Activated T-cell treated with anti-CD3 and anti-CD28 coated beads, Interleukin-2, amount 50 U/mL, for 72 hours (primary cell): ENCODE measurements at regions not wholly inside any gene's neighbourhood (a gene's known extent, or its start where the extent isn't known, plus 50 kb on each side); places are given as distances from the start of the nearest gene placed in this dataset.

Source experiments
- ATAC-seq, 2 donors: fragments of 150-1000 bp; cut with Tn5 transposase; replicated peaks in 1 of 2; 2 replicates each; pipeline ENCODE4 v1.10.0; 2021; ENCODE audit warnings: moderate library complexity in 2 of 2, mild to moderate bottlenecking in 1 of 2
- DNase-seq, 2 donors: peaks; one replicate each; pipeline ENCODE4 v3.0.0; 2021 to 2022; ENCODE audit warnings: mixed read lengths in 1 of 2
- H3K27ac Mint-ChIP-seq: one replicate; pipeline ENCODE4 v1.8.0; 2022; ENCODE audit warnings: mild to moderate bottlenecking, moderate library complexity, mixed read lengths
- H3K27me3 Mint-ChIP-seq: one replicate; pipeline ENCODE4 v1.8.0; 2022; ENCODE audit warnings: low read depth, mixed read lengths
- H3K36me3 Mint-ChIP-seq, 2 donors: one replicate each; pipeline ENCODE4 v1.8.0; 2022; ENCODE audit warnings: mixed read lengths in 2 of 2, mild to moderate bottlenecking in 1 of 2; ENCODE audit not compliant: insufficient read depth in 2 of 2
- H3K4me1 Mint-ChIP-seq: one replicate; pipeline ENCODE4 v1.8.0; 2022; ENCODE audit warnings: low read depth, mixed read lengths
- H3K4me3 Mint-ChIP-seq, 2 donors: one replicate each; pipeline ENCODE4 v1.8.0; 2022; ENCODE audit warnings: mild to moderate bottlenecking in 2 of 2, mixed read lengths in 2 of 2, moderate library complexity in 2 of 2
- H3K9me3 Mint-ChIP-seq, 2 donors: one replicate each; pipeline ENCODE4 v1.8.0; 2022; ENCODE audit warnings: mixed read lengths in 2 of 2

DNA sequence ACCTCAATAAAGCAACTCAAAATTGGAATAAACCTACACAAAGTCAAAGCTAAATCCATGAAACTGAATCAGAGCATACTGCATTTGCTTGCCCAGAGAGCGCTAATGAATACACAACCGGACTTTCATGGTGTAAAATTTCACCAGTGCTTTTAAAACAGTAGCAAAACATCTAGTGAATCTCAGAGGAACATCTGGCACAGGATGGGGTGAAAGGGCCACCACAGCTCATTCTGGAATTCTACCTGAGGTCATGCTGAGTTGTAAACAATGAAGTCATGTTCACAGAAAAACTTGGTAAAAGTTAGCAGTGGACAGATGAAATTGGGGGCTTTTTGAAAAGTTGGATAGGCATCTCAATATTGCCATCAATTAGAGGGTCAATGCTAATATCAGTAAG lies 125.6 kb upstream of the STXBP5 start:
- no peak for DNase-seq
- Mint-ChIP-seq H3K27me3 (no peaks in the 10 kb centered on the region), H3K4me1 (no peaks in the 10 kb centered on the region), H3K27ac (no peak overlapping the region), H3K36me3 (no peaks in the 10 kb centered on the region), H3K9me3 (no peaks in the 10 kb centered on the region), H3K4me3 (no peak overlapping the region)
- ATAC-seq, result no peak

GRCh38 chr6:147080225-147080624 lies 124.0 kb upstream of the STXBP5 start:
- Mint-ChIP-seq H3K27ac (no peak overlapping the region), H3K27me3 (no peaks in the 10 kb centered on the region), H3K9me3 (no peaks in the 10 kb centered on the region), H3K4me1 (peaks cover 5% of the 10 kb centered on the region), H3K4me3 (no peak overlapping the region), H3K36me3 (no peaks in the 10 kb centered on the region)
- ATAC-seq (no peak), DNase-seq (no peak)

GRCh38 chr6:147081076-147081609 lies 123.1 kb upstream of the STXBP5 start:
- no peaks in the 10 kb centered on the region for H3K9me3 Mint-ChIP-seq
- ATAC-seq, result no peak

DNA sequence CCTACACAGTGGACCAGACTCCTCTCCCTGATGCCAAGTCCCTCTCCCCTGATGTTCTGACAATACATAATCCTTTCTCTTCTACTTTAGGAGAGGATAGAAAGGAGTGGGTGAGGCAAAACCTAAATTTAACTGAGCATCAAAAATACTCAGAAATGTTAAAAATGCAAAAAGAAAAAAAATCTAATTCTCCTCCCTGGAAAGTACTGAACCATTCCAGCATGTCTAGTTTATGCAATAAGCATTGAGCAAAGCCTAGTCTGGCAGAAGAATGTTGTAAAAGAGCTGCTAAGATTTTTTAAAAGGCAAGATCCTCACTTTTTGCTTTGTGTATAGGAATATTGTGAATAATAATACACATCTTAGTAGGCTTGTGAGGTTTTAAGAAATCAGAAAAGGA lies 116.6 kb upstream of the STXBP5 start:
- Mint-ChIP-seq H3K4me1 (peaks cover 5% of the 10 kb centered on the region), H3K4me3 (no peak overlapping the region), H3K27me3 (no peaks in the 10 kb centered on the region), H3K9me3 (peaks cover 1 to 4% of the 10 kb centered on the region in 2 donors), H3K36me3 (no peaks in the 10 kb centered on the region), H3K27ac (no peak overlapping the region)
- DNase-seq (no peak), ATAC-seq (no peak)

More at GRCh38 chr6:147081076-147081609, 123.1 kb upstream of the STXBP5 start:
- no peak overlapping the region for H3K4me3 Mint-ChIP-seq
- H3K27me3 Mint-ChIP-seq, result no peaks in the 10 kb centered on the region
- no peak for DNase-seq
- peaks cover 5% of the 10 kb centered on the region for H3K4me1 Mint-ChIP-seq
- no peaks in the 10 kb centered on the region for H3K36me3 Mint-ChIP-seq
- no peak overlapping the region for H3K27ac Mint-ChIP-seq

GRCh38 chr6:147088861-147089260 lies 115.4 kb upstream of the STXBP5 start:
- ATAC-seq (no peak), DNase-seq (no peak)
- H3K27me3 Mint-ChIP-seq, result no peaks in the 10 kb centered on the region
- H3K4me3 Mint-ChIP-seq, result no peak overlapping the region
- peaks cover 1 to 4% of the 10 kb centered on the region in 2 donors for H3K9me3 Mint-ChIP-seq
- no peaks in the 10 kb centered on the region for H3K36me3 Mint-ChIP-seq
- H3K4me1 Mint-ChIP-seq, result peaks cover 3% of the 10 kb centered on the region
- H3K27ac Mint-ChIP-seq, result no peak overlapping the region

- Mint-ChIP-seq H3K4me1 (no peaks in the 10 kb centered on the region), H3K27ac (no peak overlapping the region), H3K27me3 (no peaks in the 10 kb centered on the region), H3K4me3 (no peak overlapping the region), H3K36me3 (no peaks in the 10 kb centered on the region), H3K9me3 (peaks cover 4 to 7% of the 10 kb centered on the region in 2 donors)
- no peak for ATAC-seq
- DNase-seq, result no peak
These were observed 108.9 kb upstream of the STXBP5 start for GRCh38 chr6:147095316-147095715.

DNA sequence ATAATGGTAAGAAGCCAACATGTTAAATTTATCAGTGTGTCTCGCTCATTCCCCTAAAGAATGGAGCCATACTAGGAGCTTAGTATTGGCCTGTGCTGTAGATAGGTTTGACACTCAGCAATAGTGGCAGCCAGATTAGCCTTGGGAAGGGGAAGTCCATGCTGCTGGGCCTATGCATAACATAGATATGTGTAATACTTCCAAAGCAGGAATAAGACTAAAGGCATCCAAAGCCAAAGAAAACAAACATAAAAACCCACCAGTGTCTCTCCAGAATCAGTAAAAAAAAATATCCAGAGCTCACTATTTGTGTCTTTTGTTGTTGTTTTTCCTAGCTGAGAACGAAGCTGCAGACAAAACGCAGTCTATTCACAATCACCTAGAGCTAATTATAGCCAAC lies 104.2 kb upstream of the STXBP5 start:
- no peaks in the 10 kb centered on the region for H3K27me3 Mint-ChIP-seq
- no peak for DNase-seq
- no peak for ATAC-seq

GRCh38 chr6:147103007-147103406 lies 101.2 kb upstream of the STXBP5 start:
- Mint-ChIP-seq H3K27ac (no peak overlapping the region), H3K4me3 (no peak overlapping the region), H3K4me1 (peaks cover 23% of the 10 kb centered on the region), H3K9me3 (no peaks in the 10 kb centered on the region), H3K36me3 (no peaks in the 10 kb centered on the region), H3K27me3 (no peaks in the 10 kb centered on the region)
- DNase-seq, result no peak
- no peak for ATAC-seq

More for the DNA sequence above, 104.2 kb upstream of the STXBP5 start:
- Mint-ChIP-seq H3K27ac (no peak overlapping the region), H3K9me3 (peaks cover 2 to 3% of the 10 kb centered on the region in 2 donors), H3K36me3 (no peaks in the 10 kb centered on the region), H3K4me1 (peaks cover 9% of the 10 kb centered on the region), H3K4me3 (no peak overlapping the region)

DNA sequence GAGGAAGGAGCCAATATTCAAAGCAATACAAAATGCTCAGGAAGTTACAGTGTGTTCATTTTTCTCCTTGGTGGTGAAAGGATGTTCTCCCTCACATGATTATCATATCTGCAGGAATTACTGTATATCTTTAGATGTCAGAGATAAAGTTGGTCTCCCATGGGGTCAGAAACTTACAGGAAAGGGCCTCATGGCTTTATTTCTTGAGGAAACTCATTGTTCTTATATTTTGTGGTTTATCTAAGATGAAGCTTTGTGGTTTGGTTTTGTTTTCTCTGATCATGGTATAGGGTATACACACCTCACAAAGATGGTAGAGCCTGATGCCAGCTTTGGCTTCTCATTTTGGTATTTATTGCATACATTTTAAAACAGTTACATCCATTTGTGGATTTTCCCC lies 100.5 kb upstream of the STXBP5 start:
- H3K36me3 Mint-ChIP-seq, result no peaks in the 10 kb centered on the region
- no peaks in the 10 kb centered on the region for H3K9me3 Mint-ChIP-seq
- ATAC-seq (no peak), DNase-seq (no peak)
- no peak overlapping the region for H3K4me3 Mint-ChIP-seq
- H3K27ac Mint-ChIP-seq, result no peak overlapping the region
- H3K4me1 Mint-ChIP-seq, result peaks cover 30% of the 10 kb centered on the region
- H3K27me3 Mint-ChIP-seq, result no peaks in the 10 kb centered on the region

DNA sequence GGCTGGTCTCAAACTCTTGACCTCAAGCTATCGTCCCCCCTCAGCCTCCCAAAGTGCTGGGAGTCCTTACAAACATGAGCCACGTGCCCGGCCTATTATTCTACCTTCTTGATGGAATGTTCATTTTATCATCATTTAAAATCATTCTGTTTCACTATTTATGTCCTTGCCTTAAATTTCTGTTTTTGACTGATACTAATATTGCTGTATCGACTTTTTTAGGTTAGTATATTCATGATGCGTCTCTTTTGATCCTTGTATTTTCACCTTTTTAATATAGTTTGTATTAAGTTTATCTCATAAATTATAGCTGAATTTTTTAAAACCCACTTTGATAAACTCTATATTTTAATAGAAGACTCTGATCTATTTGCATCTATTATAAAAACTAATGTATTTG lies 98.4 kb upstream of the STXBP5 start:
- ATAC-seq (no peak), DNase-seq (no peak)
- no peaks in the 10 kb centered on the region for H3K36me3 Mint-ChIP-seq
- peaks cover 44% of the 10 kb centered on the region for H3K4me1 Mint-ChIP-seq
- H3K9me3 Mint-ChIP-seq, result no peaks in the 10 kb centered on the region
- H3K4me3 Mint-ChIP-seq, result no peak overlapping the region
- no peaks in the 10 kb centered on the region for H3K27me3 Mint-ChIP-seq
- no peak overlapping the region for H3K27ac Mint-ChIP-seq

- ATAC-seq (no peak), DNase-seq (no peak)
- Mint-ChIP-seq H3K4me1 (peaks cover 44% of the 10 kb centered on the region), H3K9me3 (no peaks in the 10 kb centered on the region), H3K27me3 (no peaks in the 10 kb centered on the region), H3K27ac (no peak overlapping the region), H3K36me3 (no peaks in the 10 kb centered on the region), H3K4me3 (no peak overlapping the region)
These were observed 97.3 kb upstream of the STXBP5 start for GRCh38 chr6:147106759-147107401.

DNA sequence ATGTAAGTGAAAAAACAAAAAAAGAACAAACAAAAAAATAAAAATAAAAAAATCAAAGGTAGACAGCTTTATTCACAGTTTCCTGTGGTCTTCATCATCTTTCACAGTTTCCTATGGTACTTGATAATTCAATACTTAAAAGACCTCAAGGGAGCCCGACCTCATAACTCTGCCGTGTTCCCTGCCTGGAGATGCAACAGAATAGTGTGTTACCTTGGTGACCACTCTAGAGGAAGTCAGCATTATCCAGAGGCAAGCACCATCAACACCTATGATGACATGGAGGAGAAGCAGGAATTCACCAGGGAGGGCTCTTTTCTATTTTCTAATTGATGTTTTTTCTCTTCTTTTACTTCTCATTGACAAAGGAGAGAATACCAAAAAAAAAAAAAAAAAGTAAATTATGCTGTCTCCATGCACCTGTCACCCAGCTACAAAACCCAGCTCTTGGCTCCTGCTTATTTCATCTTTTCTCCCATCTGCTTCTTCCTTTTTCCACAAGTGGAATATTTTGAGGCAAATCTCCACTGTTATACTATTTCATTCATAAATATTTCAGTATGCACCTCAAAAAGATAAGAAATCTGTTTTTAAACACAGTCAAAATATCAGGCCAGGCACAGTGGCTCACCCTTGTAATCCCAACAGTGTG lies 95.8 kb upstream of the STXBP5 start:
- Mint-ChIP-seq H3K27me3 (no peaks in the 10 kb centered on the region), H3K36me3 (no peaks in the 10 kb centered on the region), H3K4me1 (peaks cover 44% of the 10 kb centered on the region), H3K4me3 (no peak overlapping the region), H3K27ac (no peak overlapping the region), H3K9me3 (no peaks in the 10 kb centered on the region)
- DNase-seq, result no peak
- ATAC-seq, result no peak

- Mint-ChIP-seq H3K27me3 (no peaks in the 10 kb centered on the region), H3K9me3 (no peaks in the 10 kb centered on the region), H3K4me3 (no peak overlapping the region), H3K4me1 (peaks cover 35% of the 10 kb centered on the region), H3K36me3 (no peaks in the 10 kb centered on the region), H3K27ac (peak overlapping the region; percentile 32)
- DNase-seq (no peak), ATAC-seq (no peak)
These were observed 94.5 kb upstream of the STXBP5 start for GRCh38 chr6:147109707-147110106.

- Mint-ChIP-seq H3K27ac (no peak overlapping the region), H3K4me1 (no peaks in the 10 kb centered on the region), H3K4me3 (no peak overlapping the region), H3K9me3 (peaks cover 6% of the 10 kb centered on the region in 2 donors), H3K36me3 (peaks cover 1 to 4% of the 10 kb centered on the region in 2 donors), H3K27me3 (no peaks in the 10 kb centered on the region)
- DNase-seq, result no peak
- no peak for ATAC-seq
These were observed 88.2 kb upstream of the STXBP5 start for GRCh38 chr6:147116056-147116455.
